ENCODE measurements at regions not wholly inside any gene's neighbourhood (a gene's known extent, or its start where the extent isn't known, plus 50 kb on each side); places are given as distances from the start of the nearest gene placed in this dataset.
"Not testable (repeated sequence)": the region's sequence is repeated elsewhere in the genome, so short reads cannot be mapped to it uniquely, and the experiment has no call there.

DNA sequence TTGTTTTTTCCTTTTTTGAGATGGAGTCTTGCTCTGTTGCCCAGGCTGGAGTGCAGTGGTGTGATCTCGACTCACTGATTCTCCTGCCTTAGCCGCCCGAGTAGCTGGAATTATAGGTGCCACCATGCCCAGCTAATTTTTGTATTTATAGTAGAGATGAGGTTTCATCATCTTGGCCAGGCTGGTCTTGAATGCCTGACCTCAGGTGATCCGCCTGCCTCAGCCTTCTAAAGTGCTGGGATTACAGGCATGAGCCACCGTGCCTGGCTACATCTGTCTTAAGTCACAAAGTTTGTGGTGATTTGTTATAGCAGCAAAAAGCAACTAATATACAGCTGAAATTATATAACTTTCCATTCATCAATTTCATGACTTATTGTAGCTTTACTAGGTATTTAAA lies 198.2 kb downstream of the JCAD start:
- not testable (repeated sequence) for H3K9me3 Mint-ChIP-seq; H3K4me1 Mint-ChIP-seq; H3K36me3 Mint-ChIP-seq (ENCODE audit: low read depth); H3K27ac Mint-ChIP-seq; H3K4me3 Mint-ChIP-seq; H3K27me3 Mint-ChIP-seq; DNase-seq; ATAC-seq

DNA sequence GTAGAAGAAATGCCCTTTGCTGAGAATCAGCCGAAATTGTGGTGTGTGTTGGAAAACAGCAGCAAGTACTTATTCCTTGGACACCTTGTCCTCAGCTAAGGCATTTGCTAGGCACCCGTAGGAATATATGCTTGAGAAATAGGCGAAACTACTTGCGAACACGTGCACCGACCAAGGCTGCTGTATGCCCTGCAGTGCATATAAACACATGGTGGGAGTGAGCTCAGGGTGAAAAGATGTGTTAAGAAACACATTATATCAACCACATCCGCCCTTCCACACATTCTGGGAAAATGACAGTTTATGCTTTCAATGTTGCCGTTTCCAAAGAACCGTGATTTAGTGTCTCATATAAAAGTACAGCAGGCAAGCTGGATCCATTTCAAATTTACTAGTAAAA lies 199.2 kb downstream of the JCAD start:
- no peak overlapping the region for H3K4me3 Mint-ChIP-seq
- H3K4me1 Mint-ChIP-seq, result peaks cover 2% of the 10 kb centered on the region
- peaks cover 8% of the 10 kb centered on the region for H3K27me3 Mint-ChIP-seq
- no peak for ATAC-seq
- no peaks in the 10 kb centered on the region for H3K9me3 Mint-ChIP-seq
- H3K36me3 Mint-ChIP-seq (ENCODE audit: low read depth), result no peaks in the 10 kb centered on the region
- DNase-seq, result no peak
- no peak overlapping the region for H3K27ac Mint-ChIP-seq

DNA sequence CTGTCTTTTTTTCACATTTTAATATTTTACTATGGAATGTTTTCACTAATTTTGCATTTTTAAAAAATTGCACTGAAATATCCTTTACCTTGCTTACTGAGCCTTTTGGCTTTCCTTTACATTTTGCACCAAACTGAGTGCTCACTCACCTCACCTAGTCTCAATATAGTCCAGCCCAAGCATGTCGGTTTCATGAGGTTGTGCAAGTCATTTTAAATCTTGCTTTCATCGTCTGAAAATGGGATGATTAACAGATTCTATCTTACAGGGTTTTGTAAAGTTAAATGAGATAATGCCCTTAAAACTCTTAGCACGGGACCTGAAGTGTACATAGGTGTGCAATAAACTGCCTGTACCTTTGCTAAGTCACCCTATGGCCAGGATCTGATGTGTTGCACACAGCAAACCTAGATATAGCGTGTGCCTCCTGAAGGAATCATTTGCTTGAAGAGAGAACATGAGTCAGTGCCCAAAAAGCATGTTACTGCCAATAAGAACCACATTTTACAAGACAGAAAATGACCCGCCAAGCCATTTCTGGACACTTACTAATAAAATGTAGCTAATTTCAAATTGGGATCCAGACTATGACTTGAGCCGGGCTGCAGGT lies 199.8 kb downstream of the JCAD start:
- DNase-seq (no peak), ATAC-seq (no peak)
- no peak overlapping the region for H3K4me3 Mint-ChIP-seq
- H3K27ac Mint-ChIP-seq, result no peak overlapping the region
- peaks cover 2% of the 10 kb centered on the region for H3K4me1 Mint-ChIP-seq
- no peaks in the 10 kb centered on the region for H3K9me3 Mint-ChIP-seq
- no peaks in the 10 kb centered on the region for H3K36me3 Mint-ChIP-seq (ENCODE audit: low read depth)
- peaks cover 8% of the 10 kb centered on the region for H3K27me3 Mint-ChIP-seq

DNA sequence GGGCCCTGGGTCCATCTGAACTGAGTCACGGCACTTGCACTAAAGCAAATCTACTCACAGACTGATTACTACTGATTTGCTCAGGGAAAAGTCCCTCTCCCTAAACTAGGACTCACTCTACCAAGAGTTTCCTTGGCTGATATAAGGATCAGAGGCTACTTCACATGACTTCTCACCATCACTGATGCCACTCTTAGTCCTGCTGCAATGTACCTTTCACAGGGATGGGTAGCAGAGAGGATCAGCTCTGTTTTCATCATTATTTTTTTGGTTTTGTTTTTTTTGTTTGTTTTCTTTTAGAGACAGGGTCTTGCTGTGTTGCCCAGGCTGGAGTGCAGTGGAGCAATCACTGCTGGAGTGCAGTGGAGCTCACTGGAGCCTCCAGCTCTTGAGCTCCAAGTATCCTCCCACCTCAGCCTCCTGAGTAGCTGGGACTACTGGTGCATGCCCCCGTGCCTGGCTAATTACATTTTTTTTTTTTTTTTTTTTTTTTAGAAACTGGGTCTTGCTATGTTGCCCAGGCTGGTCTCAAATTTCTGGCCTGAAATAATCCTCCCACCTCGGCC lies 200.6 kb downstream of the JCAD start:
- Mint-ChIP-seq H3K27ac (no peak overlapping the region), H3K9me3 (no peaks in the 10 kb centered on the region)
- ATAC-seq, result no peak

DNA sequence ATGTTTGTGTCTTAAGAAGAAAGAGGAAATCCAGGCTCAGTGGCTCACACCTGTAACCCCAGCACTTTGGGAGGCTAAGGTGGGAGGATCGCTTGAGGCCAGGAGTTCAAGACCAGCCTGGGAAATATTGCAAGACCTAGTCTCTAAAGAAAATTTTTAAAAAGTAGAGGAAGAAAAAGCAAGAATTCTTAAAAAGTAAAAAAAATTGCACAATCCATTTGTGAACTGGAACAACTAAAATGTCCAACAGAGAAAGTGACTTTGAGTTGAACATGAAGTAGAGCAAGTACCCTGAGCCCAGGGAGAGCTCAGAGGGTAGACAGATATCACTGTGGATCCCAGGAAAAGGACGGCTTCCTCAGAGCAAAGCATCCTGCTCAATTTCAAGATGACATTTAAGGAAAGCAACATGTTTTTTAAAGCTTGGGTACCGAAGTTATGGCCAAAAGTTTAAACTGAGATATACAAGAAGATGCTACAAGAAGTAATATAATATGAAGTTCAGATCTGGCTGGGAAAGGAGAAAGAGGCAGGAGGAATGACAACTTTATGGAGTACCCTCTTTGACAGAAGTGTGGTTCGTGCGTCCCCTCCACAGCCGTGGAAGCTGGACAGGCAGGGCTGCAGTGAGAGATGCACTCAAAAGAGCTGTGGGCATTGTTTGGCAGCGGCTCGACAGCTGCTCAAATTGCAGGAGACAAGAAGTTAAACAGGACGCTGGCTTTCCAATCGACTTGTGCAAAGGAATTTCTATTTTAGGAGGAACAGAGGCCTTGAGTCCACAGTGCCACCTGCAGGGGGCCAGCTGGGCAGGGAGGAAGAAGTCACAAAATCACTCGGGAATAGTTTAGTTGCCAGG lies 201.3 kb downstream of the JCAD start:
- no peak for ATAC-seq
- Mint-ChIP-seq H3K4me3 (no peak overlapping the region), H3K27ac (no peak overlapping the region)

More for the DNA sequence above, 200.6 kb downstream of the JCAD start:
- no peak overlapping the region for H3K4me3 Mint-ChIP-seq
- peaks cover 8% of the 10 kb centered on the region for H3K27me3 Mint-ChIP-seq
- no peaks in the 10 kb centered on the region for H3K36me3 Mint-ChIP-seq (ENCODE audit: low read depth)
- DNase-seq, result no peak
- H3K4me1 Mint-ChIP-seq, result peaks cover 2% of the 10 kb centered on the region

DNA sequence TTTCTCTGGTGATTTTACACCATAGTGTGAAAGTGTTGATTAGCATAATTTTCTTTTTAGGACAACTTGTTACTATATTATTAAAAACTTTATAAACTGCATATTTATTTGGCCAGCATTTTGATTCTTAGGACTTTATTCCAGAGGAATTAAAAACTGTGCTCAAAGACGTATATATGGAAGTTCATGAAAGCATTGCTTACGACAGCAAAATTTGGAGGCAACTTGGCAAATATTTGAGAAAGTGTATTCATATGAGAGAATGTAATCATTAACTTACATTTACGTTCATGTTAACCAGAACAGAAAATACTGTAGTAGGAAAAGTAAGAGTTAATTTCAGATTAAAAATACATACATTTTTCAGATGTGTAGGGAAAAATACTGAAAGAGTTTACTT lies 203.1 kb downstream of the JCAD start:
- peaks cover 8% of the 10 kb centered on the region for H3K27me3 Mint-ChIP-seq
- H3K4me3 Mint-ChIP-seq, result no peak overlapping the region
- no peak for DNase-seq

More for the DNA sequence above, 201.3 kb downstream of the JCAD start:
- no peak for DNase-seq
- peaks cover 2% of the 10 kb centered on the region for H3K4me1 Mint-ChIP-seq
- H3K27me3 Mint-ChIP-seq, result peaks cover 8% of the 10 kb centered on the region
- no peaks in the 10 kb centered on the region for H3K36me3 Mint-ChIP-seq (ENCODE audit: low read depth)
- no peaks in the 10 kb centered on the region for H3K9me3 Mint-ChIP-seq

DNA sequence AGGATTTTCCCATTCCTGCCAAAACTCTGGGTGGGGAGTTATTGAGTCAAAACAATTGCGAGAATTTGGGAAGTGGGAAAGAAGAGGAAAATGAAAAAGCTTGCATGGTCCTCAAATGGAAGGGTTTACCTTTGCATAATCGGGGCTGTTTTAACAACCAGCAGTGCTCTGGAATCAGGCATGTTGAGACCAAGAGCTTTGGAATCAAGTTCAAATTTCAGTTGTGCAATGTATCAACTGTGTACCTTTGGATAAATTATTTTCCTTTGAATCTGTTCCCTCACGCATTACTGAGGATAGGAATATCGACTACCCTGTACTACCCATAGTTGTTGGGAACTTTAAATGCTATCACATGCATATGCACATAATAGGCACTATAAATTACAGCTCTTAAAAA lies 205.5 kb downstream of the JCAD start:
- no peaks in the 10 kb centered on the region for H3K36me3 Mint-ChIP-seq (ENCODE audit: low read depth)
- H3K4me1 Mint-ChIP-seq, result peaks cover 2% of the 10 kb centered on the region
- H3K9me3 Mint-ChIP-seq, result no peaks in the 10 kb centered on the region
- ATAC-seq, result no peak
- no peak for DNase-seq
- no peak overlapping the region for H3K27ac Mint-ChIP-seq
- no peak overlapping the region for H3K4me3 Mint-ChIP-seq
- H3K27me3 Mint-ChIP-seq, result peaks cover 10% of the 10 kb centered on the region

More for the DNA sequence above, 203.1 kb downstream of the JCAD start:
- no peak for ATAC-seq
- no peak overlapping the region for H3K27ac Mint-ChIP-seq
- H3K36me3 Mint-ChIP-seq (ENCODE audit: low read depth), result no peaks in the 10 kb centered on the region
- H3K4me1 Mint-ChIP-seq, result peaks cover 2% of the 10 kb centered on the region
- no peaks in the 10 kb centered on the region for H3K9me3 Mint-ChIP-seq

DNA sequence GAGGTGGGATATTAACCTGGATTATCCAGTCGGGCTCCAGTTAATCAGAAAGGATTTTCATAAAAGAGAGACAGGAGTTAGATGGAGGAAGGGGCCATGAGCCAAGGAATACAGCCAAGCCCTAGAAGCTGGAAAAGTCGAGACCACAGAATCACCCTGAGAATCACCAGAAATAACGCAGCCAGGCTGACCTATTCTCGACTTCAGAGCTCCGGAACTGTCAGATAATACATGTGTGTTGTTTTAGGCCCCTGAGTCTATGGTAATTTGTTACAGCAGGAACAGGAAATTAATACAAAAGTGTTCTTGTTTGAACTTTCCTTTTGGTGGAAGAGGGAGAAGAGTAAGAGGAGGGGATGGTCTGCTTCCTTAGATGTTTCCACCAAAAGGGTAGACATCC lies 208.1 kb downstream of the JCAD start:
- Mint-ChIP-seq H3K27ac (no peak overlapping the region), H3K9me3 (no peaks in the 10 kb centered on the region)

DNA sequence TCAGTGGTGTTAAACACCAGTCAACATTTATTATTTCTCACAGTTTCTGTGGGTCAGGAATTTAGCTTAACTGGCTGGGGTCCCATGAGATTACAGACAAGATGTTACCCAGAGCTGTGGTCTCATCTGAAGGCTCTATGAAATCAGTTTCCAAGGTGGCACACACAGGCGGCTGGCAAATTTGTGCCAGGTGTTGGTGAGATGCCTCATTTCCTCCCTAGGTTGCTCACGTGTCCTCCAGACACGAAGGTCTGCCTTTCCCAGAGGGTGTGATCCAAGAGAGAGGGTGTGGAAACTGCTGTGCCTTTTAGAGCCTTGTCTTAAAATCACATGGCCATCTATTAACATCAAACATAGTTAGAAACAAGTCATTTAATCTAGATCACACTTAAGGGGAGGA lies 209.0 kb downstream of the JCAD start:
- DNase-seq (no peak), ATAC-seq (no peak)
- no peaks in the 10 kb centered on the region for H3K9me3 Mint-ChIP-seq
- no peaks in the 10 kb centered on the region for H3K36me3 Mint-ChIP-seq (ENCODE audit: low read depth)
- H3K4me1 Mint-ChIP-seq, result no peaks in the 10 kb centered on the region
- no peak overlapping the region for H3K4me3 Mint-ChIP-seq
- H3K27me3 Mint-ChIP-seq, result peaks cover 4% of the 10 kb centered on the region
- no peak overlapping the region for H3K27ac Mint-ChIP-seq

More for the DNA sequence above, 208.1 kb downstream of the JCAD start:
- DNase-seq (no peak), ATAC-seq (no peak)
- Mint-ChIP-seq H3K4me3 (no peak overlapping the region), H3K27me3 (peaks cover 4% of the 10 kb centered on the region), H3K4me1 (no peaks in the 10 kb centered on the region), H3K36me3 (ENCODE audit: low read depth) (no peaks in the 10 kb centered on the region)

DNA sequence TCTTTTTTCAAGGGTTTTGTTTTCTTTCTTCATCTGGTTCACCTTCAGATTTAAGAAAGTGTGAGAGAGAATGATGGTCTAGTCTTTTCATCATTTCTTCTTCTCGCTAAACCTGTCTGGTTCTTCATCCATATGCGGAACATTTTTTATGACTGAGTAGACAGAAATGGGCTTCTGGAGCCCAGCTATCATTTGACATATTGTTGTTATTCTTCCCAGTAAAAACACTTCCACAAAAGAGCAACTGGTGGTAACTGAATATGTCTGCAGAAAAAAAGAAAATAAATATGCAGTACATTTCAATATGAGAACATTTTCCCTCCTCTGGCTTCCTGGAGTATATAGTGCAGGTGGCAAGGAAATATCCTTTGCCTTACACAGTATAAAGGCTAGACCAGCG lies 209.5 kb downstream of the JCAD start:
- peaks cover 2% of the 10 kb centered on the region for H3K27me3 Mint-ChIP-seq
- no peak for ATAC-seq
- DNase-seq, result no peak
- no peak overlapping the region for H3K4me3 Mint-ChIP-seq
- no peaks in the 10 kb centered on the region for H3K36me3 Mint-ChIP-seq (ENCODE audit: low read depth)
- no peak overlapping the region for H3K27ac Mint-ChIP-seq
- no peaks in the 10 kb centered on the region for H3K9me3 Mint-ChIP-seq
- H3K4me1 Mint-ChIP-seq, result no peaks in the 10 kb centered on the region

DNA sequence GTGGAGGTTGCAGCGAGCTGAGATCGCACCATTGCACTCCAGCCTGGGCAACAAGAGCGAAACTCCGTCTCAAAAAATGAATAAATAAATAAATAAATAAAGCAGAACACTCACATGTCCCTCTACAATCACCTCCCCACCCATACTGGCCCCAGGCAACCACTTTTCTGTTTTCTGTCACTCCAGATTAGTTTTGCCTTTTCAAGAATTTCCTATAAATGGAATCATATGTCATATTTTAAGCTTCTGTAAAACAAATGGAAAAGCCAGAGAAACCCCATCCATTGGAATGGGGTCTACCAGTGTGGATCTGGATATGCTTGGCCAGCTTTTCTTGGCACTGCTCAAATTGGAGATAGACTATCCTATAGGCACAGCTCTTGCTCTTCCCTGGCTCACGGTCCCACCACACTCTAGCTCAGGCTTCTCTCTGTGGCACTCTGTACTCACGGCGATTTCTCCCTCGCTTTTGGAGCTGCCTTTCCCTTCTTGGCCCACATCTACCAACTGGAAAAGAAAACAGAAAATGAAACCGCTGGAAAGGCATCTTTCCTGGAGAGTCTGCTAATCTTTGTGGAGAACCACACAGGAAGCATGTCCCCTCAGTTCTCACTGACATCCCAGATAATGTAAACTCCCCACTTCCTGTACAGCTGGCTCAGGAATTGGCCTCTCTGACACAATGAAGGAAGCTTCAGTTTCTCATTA lies 210.1 kb downstream of the JCAD start:
- ATAC-seq (no peak), DNase-seq (no peak)
- Mint-ChIP-seq H3K27me3 (peaks cover 2% of the 10 kb centered on the region), H3K4me3 (no peak overlapping the region), H3K36me3 (ENCODE audit: low read depth) (no peaks in the 10 kb centered on the region), H3K9me3 (no peaks in the 10 kb centered on the region), H3K4me1 (no peaks in the 10 kb centered on the region), H3K27ac (no peak overlapping the region)

DNA sequence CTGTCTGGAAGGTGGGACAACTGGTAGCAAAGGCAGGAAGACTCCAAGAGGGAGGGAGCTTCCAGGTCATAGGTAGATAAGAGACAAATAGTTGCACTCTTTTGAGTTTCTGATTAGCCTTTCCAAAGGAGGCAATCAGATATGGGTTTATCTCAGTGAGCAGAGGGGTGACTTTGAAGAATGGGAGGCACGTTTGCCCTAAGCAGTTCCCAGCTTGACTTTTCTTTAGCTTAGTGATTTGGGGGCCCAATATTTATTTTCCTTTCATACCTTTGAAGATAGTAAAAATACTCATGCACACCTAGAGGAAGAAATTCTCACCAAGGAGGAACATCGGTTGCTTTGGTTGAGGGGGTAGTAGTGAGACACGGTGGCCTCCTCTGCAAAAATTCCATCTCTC lies 212.1 kb upstream of the SVIL start:
- Mint-ChIP-seq H3K4me1 (no peaks in the 10 kb centered on the region), H3K4me3 (no peak overlapping the region), H3K27ac (no peak overlapping the region), H3K9me3 (no peaks in the 10 kb centered on the region), H3K36me3 (ENCODE audit: low read depth) (no peaks in the 10 kb centered on the region), H3K27me3 (peaks cover 2% of the 10 kb centered on the region)
- no peak for DNase-seq
- no peak for ATAC-seq

DNA sequence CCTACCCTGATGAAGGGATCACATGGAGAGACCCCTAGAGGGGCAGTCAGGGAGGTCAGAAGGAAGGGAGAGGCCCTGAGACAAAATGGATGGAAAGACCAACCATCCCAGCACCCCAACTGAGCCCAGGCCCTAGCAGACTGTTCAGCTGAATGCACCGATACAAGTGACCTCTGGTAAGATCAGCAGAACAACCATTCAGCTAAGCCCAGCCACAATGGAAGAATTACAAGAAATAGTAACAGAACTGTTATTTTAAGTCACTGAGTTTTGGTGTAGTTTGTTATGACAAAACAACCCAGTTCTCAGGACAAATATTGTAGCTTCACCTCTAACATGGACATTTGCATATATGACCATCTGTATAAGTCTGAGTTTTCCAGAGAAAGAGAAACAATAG lies 210.4 kb upstream of the SVIL start:
- DNase-seq (no peak), ATAC-seq (no peak)
- no peaks in the 10 kb centered on the region for H3K36me3 Mint-ChIP-seq (ENCODE audit: low read depth)

DNA sequence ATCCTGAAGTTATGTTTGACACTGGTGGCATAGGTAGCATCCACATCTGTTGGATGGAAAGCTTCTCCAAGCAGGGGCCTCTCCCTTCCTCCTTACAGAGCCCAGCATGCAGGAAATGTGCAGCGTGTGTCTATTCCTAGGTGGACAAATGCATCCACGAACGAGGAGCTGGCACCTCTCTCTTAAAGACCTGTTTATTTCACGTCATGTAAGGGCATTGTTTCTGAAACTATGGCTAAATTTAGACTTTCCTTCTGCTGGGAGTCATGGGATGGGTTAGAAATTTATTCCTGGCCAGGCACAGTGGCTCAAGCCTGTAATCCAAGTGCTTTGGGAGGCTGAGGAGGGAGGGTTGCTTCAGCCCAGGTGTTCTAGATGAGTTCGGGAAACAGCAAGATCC lies 208.4 kb upstream of the SVIL start:
- Mint-ChIP-seq H3K27me3 (no peaks in the 10 kb centered on the region), H3K4me3 (no peak overlapping the region), H3K36me3 (ENCODE audit: low read depth) (no peaks in the 10 kb centered on the region), H3K4me1 (no peaks in the 10 kb centered on the region), H3K27ac (no peak overlapping the region), H3K9me3 (no peaks in the 10 kb centered on the region)
- no peak for ATAC-seq
- DNase-seq, result no peak

More for the DNA sequence above, 210.4 kb upstream of the SVIL start:
- Mint-ChIP-seq H3K9me3 (no peaks in the 10 kb centered on the region), H3K4me3 (no peak overlapping the region), H3K27me3 (peaks cover 2% of the 10 kb centered on the region), H3K27ac (no peak overlapping the region), H3K4me1 (no peaks in the 10 kb centered on the region)
